Cardiac septum (tissue), 1 donor: ENCODE measurements at regions not wholly inside any gene's neighbourhood (a gene's known extent, or its start where the extent isn't known, plus 50 kb on each side); places are given as distances from the start of the nearest gene placed in this dataset.
A peak's percentile ranks its signal among the peaks of the same experiment; 100 is the strongest.

Source experiments
- DNase-seq: peaks from one replicate; pipeline ENCODE4 v3.0.0-alpha.2; 2020; ENCODE audit warnings: low spot score
- intact Hi-C: fragments of 100-400 bp; cut with DNase I; formaldehyde crosslinking; loops from one replicate; pipeline ENCODE4 v1.14.0; 2022
- donor health status: DM: no; HTN: no; CAD: no.

- DNase-seq, result no peak
- intact Hi-C loops, result no loop called here
These were observed 103.3 kb upstream of the RASGEF1B start for GRCh38 chr4:81574991-81575390.

GRCh38 chr4:81573840-81574239, 102.1 kb upstream of the RASGEF1B start:
- intact Hi-C loops, result no loop called here

GRCh38 chr4:81572402-81572801, 100.7 kb upstream of the RASGEF1B start:
- intact Hi-C loops, result no loop called here
- no peak for DNase-seq

More at GRCh38 chr4:81573840-81574239, 102.1 kb upstream of the RASGEF1B start:
- DNase-seq, result no peak

- intact Hi-C loops, result no loop called here
- DNase-seq, result no peak
These were observed 99.4 kb upstream of the RASGEF1B start for GRCh38 chr4:81571105-81571504.

- intact Hi-C loops, result loop anchor here (5.0 kb wide), 1 partner anchor 94 kb away; the partner anchor contains the start of gene RASGEF1B
These were observed 94.5 kb upstream of the RASGEF1B start for GRCh38 chr4:81566161-81566591.

GRCh38 chr4:81565142-81565870, 93.6 kb upstream of the RASGEF1B start:
- intact Hi-C loops, result loop anchor here (5.0 kb wide), 1 partner anchor 93 kb away; the partner anchor contains the start of gene RASGEF1B
- peak; percentile 91 for DNase-seq

More at GRCh38 chr4:81566161-81566591, 94.5 kb upstream of the RASGEF1B start:
- DNase-seq, result no peak

- DNase-seq, result no peak
- intact Hi-C loops, result no loop called here
These were observed 92.3 kb upstream of the RASGEF1B start for GRCh38 chr4:81564025-81564424.

- no peak for DNase-seq
- intact Hi-C loops, result no loop called here
These were observed 90.4 kb upstream of the RASGEF1B start for GRCh38 chr4:81562093-81562492.

- no peak for DNase-seq
- intact Hi-C loops, result no loop called here
These were observed 85.6 kb upstream of the RASGEF1B start for GRCh38 chr4:81557306-81557705.

GRCh38 chr4:81555489-81555888, 83.8 kb upstream of the RASGEF1B start:
- intact Hi-C loops, result no loop called here
- DNase-seq, result no peak

- intact Hi-C loops, result no loop called here
- no peak for DNase-seq
These were observed 80.4 kb upstream of the RASGEF1B start for GRCh38 chr4:81552086-81552485.

- intact Hi-C loops, result no loop called here
- no peak for DNase-seq
These were observed 78.7 kb upstream of the RASGEF1B start for GRCh38 chr4:81550388-81550859.

- intact Hi-C loops, result no loop called here
- no peak for DNase-seq
These were observed 78.3 kb upstream of the RASGEF1B start for GRCh38 chr4:81549984-81550383.

GRCh38 chr4:81546777-81547176, 75.1 kb upstream of the RASGEF1B start:
- intact Hi-C loops, result no loop called here
- no peak for DNase-seq

- intact Hi-C loops, result no loop called here
- DNase-seq, result no peak
These were observed 69.6 kb upstream of the RASGEF1B start for GRCh38 chr4:81541161-81541945.

- intact Hi-C loops, result no loop called here
- no peak for DNase-seq
These were observed 67.2 kb upstream of the RASGEF1B start for GRCh38 chr4:81538716-81539427.

GRCh38 chr4:81531410-81531809, 59.7 kb upstream of the RASGEF1B start:
- intact Hi-C loops, result no loop called here
- no peak for DNase-seq

GRCh38 chr4:81528979-81529378, 57.3 kb upstream of the RASGEF1B start:
- DNase-seq, result no peak
- intact Hi-C loops, result no loop called here

GRCh38 chr4:81528200-81528599, 56.5 kb upstream of the RASGEF1B start:
- DNase-seq, result no peak
- intact Hi-C loops, result no loop called here

- intact Hi-C loops, result no loop called here
- no peak for DNase-seq
These were observed 56.0 kb upstream of the RASGEF1B start for GRCh38 chr4:81527709-81528108.
